H1 (cell line): ENCODE measurements at regions not wholly inside any gene's neighbourhood (a gene's known extent, or its start where the extent isn't known, plus 50 kb on each side); places are given as distances from the start of the nearest gene placed in this dataset.

Experiments used
- CTCF ChIA-PET: fragments of 300-600 bp; sonication (Branson Sonifier 250); formaldehyde crosslinking; loops from one replicate; lab custom pipeline; 2021; ENCODE audit not compliant: partially characterized antibody; lab: Charles Lee
- POLR2A ChIA-PET: fragments of 300-600 bp; sonication (Branson Sonifier 250); formaldehyde crosslinking; loops from one replicate; lab custom pipeline; 2021; ENCODE audit warnings: inconsistent platforms; ENCODE audit not compliant: partially characterized antibody; lab: Charles Lee
- DNase-seq, 2 experiments: peaks; one replicate each; pipeline versions ENCODE4 v3.0.0 to v3.0.0-alpha.2; 2010 to 2022; ENCODE audit warnings: low spot score in 2 of 2, low read depth in 1 of 2, mixed read lengths in 1 of 2
- FAIRE-seq: peaks from 2 replicates; lab custom pipeline; 2011; peaks lifted over from hg19 to GRCh38; lab: Jason Lieb, UNC
- H2AFZ ChIP-seq: 2 replicates; pipeline ENCODE4 v1.8.1; 2012; ENCODE audit warnings: low read length, inconsistent platforms
- H2AK5ac ChIP-seq: 2 replicates; pipeline ENCODE4 v1.6.1; 2013; ENCODE audit warnings: low read depth, low read length
- H2BK120ac ChIP-seq: replicated peaks from 2 replicates; pipeline ENCODE3; 2013; ENCODE audit warnings: low read depth, low read length, inconsistent platforms
- H2BK12ac ChIP-seq: 2 replicates; pipeline ENCODE4 v1.6.1; 2013; ENCODE audit warnings: low read depth, low read length
- H2BK15ac ChIP-seq: 2 replicates; pipeline ENCODE4 v1.6.1; 2013; ENCODE audit warnings: low read length
- H2BK20ac ChIP-seq: 2 replicates; pipeline ENCODE4 v1.6.1; 2013; ENCODE audit warnings: low read length
- H2BK5ac ChIP-seq: 2 replicates; pipeline ENCODE4 v1.6.1; 2013; ENCODE audit warnings: low read depth, low read length
- H3K14ac ChIP-seq: 2 replicates; pipeline ENCODE4 v1.6.1; 2013; ENCODE audit warnings: inconsistent platforms; ENCODE audit not compliant: insufficient read length
- H3K18ac ChIP-seq: 2 replicates; pipeline ENCODE4 v1.6.1; 2013; ENCODE audit warnings: low read length; ENCODE audit errors: extremely low read depth
- H3K23ac ChIP-seq: 2 replicates; pipeline ENCODE4 v1.6.1; 2013; ENCODE audit warnings: inconsistent platforms; ENCODE audit not compliant: insufficient read length
- H3K23me2 ChIP-seq: 2 replicates; pipeline ENCODE4 v1.6.1; 2013; ENCODE audit warnings: low read depth, low read length
- H3K27ac ChIP-seq: 2 replicates; pipeline ENCODE4 v1.6.1; 2011; ENCODE audit warnings: low read depth, low read length, inconsistent platforms
- H3K27me3 ChIP-seq, 4 experiments: replicated peaks in 1 of 4; 1 replicate in 1 of 4; 2 replicates in 3 of 4; pipeline versions ENCODE4 v1.6.1 to v1.8.1; 2011 to 2013; ENCODE audit warnings: low read length in 3 of 4, mild to moderate bottlenecking in 3 of 4, inconsistent platforms in 2 of 4, mixed read lengths in 2 of 4, moderate library complexity in 1 of 4; ENCODE audit not compliant: control insufficient read depth in 3 of 4, insufficient read depth in 3 of 4; ENCODE audit errors: extremely low read depth in 1 of 4
- H3K36me3 ChIP-seq, 4 experiments: 2 replicates each; pipeline versions ENCODE4 v1.6.1 to v1.8.1; 2011 to 2013; ENCODE audit warnings: mild to moderate bottlenecking in 4 of 4, low read length in 3 of 4, moderate library complexity in 2 of 4, control low read depth in 1 of 4, inconsistent platforms in 1 of 4; ENCODE audit not compliant: insufficient read depth in 4 of 4, control insufficient read depth in 2 of 4
- H3K4ac ChIP-seq: replicated peaks from 2 replicates; pipeline ENCODE3; 2013; ENCODE audit warnings: low read length, low read depth, mixed read lengths, inconsistent platforms; ENCODE audit not compliant: insufficient read length
- H3K4me1 ChIP-seq, 4 experiments: replicated peaks in 1 of 4; 1 replicate in 1 of 4; 2 replicates in 3 of 4; pipeline versions ENCODE4 v1.6.1 to v1.8.1; 2011 to 2013; ENCODE audit warnings: low read length in 3 of 4, inconsistent platforms in 2 of 4, mixed read lengths in 1 of 4; ENCODE audit not compliant: insufficient read depth in 4 of 4, control insufficient read depth in 3 of 4
- H3K4me2 ChIP-seq, 2 experiments: 2 replicates each; pipeline versions ENCODE4 v1.6.1 to v1.8.1; 2011 to 2013; ENCODE audit warnings: low read depth in 2 of 2, low read length in 2 of 2, control low read depth in 1 of 2, inconsistent platforms in 1 of 2, mild to moderate bottlenecking in 1 of 2; ENCODE audit not compliant: insufficient read depth in 1 of 2
- H3K4me3 ChIP-seq, 4 experiments: fragments of 200-600, 300-600 bp in 1 of 4; sonication (generic), shearing (Covaris generic), sonication (Bioruptor Twin) in 1 of 4; 2 replicates each; pipeline versions ENCODE4 v1.5.1 to v1.8.1; 2011 to 2016; ENCODE audit warnings: low read length in 4 of 4, low read depth in 3 of 4, control low read depth in 2 of 4, inconsistent platforms in 2 of 4, mild to moderate bottlenecking in 2 of 4, mixed read lengths in 1 of 4, moderate library complexity in 1 of 4; ENCODE audit not compliant: insufficient read depth in 2 of 4; ENCODE audit errors: extremely low read depth in 1 of 4
- H3K56ac ChIP-seq: replicated peaks from 2 replicates; pipeline ENCODE3; 2013; ENCODE audit warnings: low read depth, mild to moderate bottlenecking, mixed read lengths, low read length, inconsistent platforms; ENCODE audit not compliant: insufficient read length
- H3K79me1 ChIP-seq: 2 replicates; pipeline ENCODE4 v1.6.1; 2013; ENCODE audit warnings: low read depth, low read length, control low read depth
- H3K79me2 ChIP-seq, 2 experiments: 2 replicates each; pipeline versions ENCODE4 v1.6.1 to v1.8.1; 2012 to 2013; ENCODE audit warnings: low read length in 2 of 2, mild to moderate bottlenecking in 2 of 2, inconsistent platforms in 1 of 2; ENCODE audit not compliant: insufficient read depth in 2 of 2, control insufficient read depth in 1 of 2
- H3K9ac ChIP-seq, 4 experiments: replicated peaks in 1 of 4; 1 replicate in 1 of 4; 2 replicates in 3 of 4; pipeline versions ENCODE4 v1.6.1 to v1.8.1; 2011 to 2013; ENCODE audit warnings: low read depth in 3 of 4, low read length in 3 of 4, control low read depth in 2 of 4, mild to moderate bottlenecking in 2 of 4, moderate library complexity in 2 of 4, inconsistent platforms in 1 of 4; ENCODE audit errors: extremely low read depth in 1 of 4
- H3K9me3 ChIP-seq, 2 experiments: 2 replicates each; pipeline versions ENCODE4 v1.6.1 to v1.8.1; 2012 to 2013; ENCODE audit warnings: mild to moderate bottlenecking in 2 of 2, moderate library complexity in 2 of 2, control low read depth in 1 of 2, inconsistent platforms in 1 of 2, low read depth in 1 of 2, low read length in 1 of 2, mixed read lengths in 1 of 2; ENCODE audit not compliant: insufficient read depth in 2 of 2
- H4K20me1 ChIP-seq, 2 experiments: replicated peaks in 1 of 2; 2 replicates each; pipeline versions ENCODE3 to v1.8.1; 2011 to 2013; ENCODE audit warnings: inconsistent platforms in 2 of 2, low read length in 2 of 2, mild to moderate bottlenecking in 1 of 2; ENCODE audit not compliant: insufficient read depth in 2 of 2, control insufficient read depth in 1 of 2
- H4K5ac ChIP-seq: 2 replicates; pipeline ENCODE4 v1.6.1; 2013; ENCODE audit warnings: low read length, low read depth, mixed read lengths, inconsistent platforms; ENCODE audit not compliant: insufficient read length
- H4K8ac ChIP-seq: 2 replicates; pipeline ENCODE4 v1.8.0; 2013; ENCODE audit warnings: mild to moderate bottlenecking, moderate library complexity, low read length, inconsistent platforms; ENCODE audit not compliant: insufficient read depth; ENCODE audit errors: extremely low read depth
- H4K91ac ChIP-seq: replicated peaks from 2 replicates; pipeline ENCODE3; 2013; ENCODE audit warnings: low read length, mixed read lengths, inconsistent platforms; ENCODE audit not compliant: insufficient read length
- KDM1A ChIP-seq: fragments of 200-600, 300-600 bp; sonication (generic); IDR thresholded peaks from 2 replicates; pipeline ENCODE4 v1.7.1; 2016; ENCODE audit warnings: mild to moderate bottlenecking, low read length, borderline replicate concordance
- SAP30 ChIP-seq: fragments of 300-600 bp; sonication (generic); IDR thresholded peaks from 2 replicates; pipeline ENCODE4 v1.7.1; 2012; ENCODE audit warnings: low read length, moderate library complexity, mild to moderate bottlenecking, inconsistent platforms; ENCODE audit not compliant: insufficient read depth, insufficient replicate concordance
- SIRT6 ChIP-seq: IDR thresholded peaks from one replicate; pipeline ENCODE4 v1.7.1; 2012; ENCODE audit warnings: low read length, inconsistent platforms
- TAF1 ChIP-seq: IDR thresholded peaks from 2 replicates; pipeline ENCODE4 v1.6.1; 2011; ENCODE audit warnings: mild to moderate bottlenecking, low read depth, low read length
- TCF12 ChIP-seq: IDR thresholded peaks from 2 replicates; pipeline ENCODE4 v1.6.1; 2011; ENCODE audit warnings: low read depth, mild to moderate bottlenecking, low read length
- WGBS, 2 experiments: shearing (Covaris generic) in 1 of 2; methylation state at CpG; one replicate each; pipeline versions ENCODE4 v1.1.6 to v1.1.7; 2013 to 2015; ENCODE audit warnings: low lambda C conversion rate in 2 of 2, mixed read lengths in 2 of 2, inconsistent platforms in 1 of 2, low coverage in 1 of 2, missing lambda C conversion rate in 1 of 2; ENCODE audit not compliant: insufficient replicate concordance in 2 of 2, insufficient coverage in 1 of 2, insufficient read length in 1 of 2; ENCODE audit errors: extremely low coverage in 1 of 2, missing lambda C conversion rate in 1 of 2; 5-methylcytosine and 5-hydroxymethylcytosine counted together

DNA sequence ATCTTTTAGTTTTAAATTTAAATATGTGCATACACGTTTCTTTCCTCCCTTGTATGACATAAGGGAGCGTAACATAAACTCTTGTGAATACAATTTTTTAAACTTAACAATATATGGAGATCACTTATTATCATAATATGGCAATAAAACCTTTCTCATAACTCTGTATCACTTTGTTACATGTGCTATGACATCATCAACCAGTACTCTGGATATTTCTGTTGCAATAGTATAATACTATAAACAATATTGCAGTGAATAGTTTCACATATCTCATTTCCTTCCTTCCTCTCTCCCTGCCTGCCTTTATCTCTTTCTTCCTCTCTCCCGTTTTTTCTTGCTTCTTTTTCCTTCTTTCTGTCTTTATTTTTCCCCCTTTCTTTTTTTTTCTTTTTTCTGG, 1278.0 kb upstream of the CNTN5 start:
- no peak overlapping the region for H2BK12ac ChIP-seq
- no peak overlapping the region for H3K9ac ChIP-seq
- no peaks in the 10 kb centered on the region for H4K20me1 ChIP-seq
- CTCF ChIA-PET = no interaction called here
- no peaks in the 10 kb centered on the region for H3K27me3 ChIP-seq
- H2BK20ac ChIP-seq = no peak overlapping the region
- no peak overlapping the region for H2BK15ac ChIP-seq
- H3K4me1 ChIP-seq = no peaks in the 10 kb centered on the region
- H3K79me1 ChIP-seq = no peaks in the 10 kb centered on the region
- H3K79me2 ChIP-seq = no peaks in the 10 kb centered on the region
- H3K23me2 ChIP-seq = no peaks in the 10 kb centered on the region
- H3K36me3 ChIP-seq = no peaks in the 10 kb centered on the region
- H3K27ac ChIP-seq = no peak overlapping the region
- H2AK5ac ChIP-seq = no peak overlapping the region
- no peak overlapping the region for H3K56ac ChIP-seq
- no peak overlapping the region for H3K18ac ChIP-seq
- no peak overlapping the region for H3K14ac ChIP-seq
- no peak overlapping the region for H2AFZ ChIP-seq
- no peak overlapping the region for H4K91ac ChIP-seq
- H3K23ac ChIP-seq = no peak overlapping the region
- 80% methylated on average over 3 of the region's 3 CpGs; no CpG with 5 or more reads in 1 of the 2 experiments for WGBS, 2 experiments
- DNase-seq = no peak
- H4K5ac ChIP-seq = no peak overlapping the region
- H3K4ac ChIP-seq = no peak overlapping the region
- no peak overlapping the region for H2BK5ac ChIP-seq
- POLR2A ChIA-PET = no interaction called here
- peaks cover 0 to 8% of the 10 kb centered on the region in 2 experiments; a peak in 1 of 4 replicates for H3K9me3 ChIP-seq
- no peak overlapping the region for H4K8ac ChIP-seq
- H3K4me2 ChIP-seq = no peak overlapping the region
- no peak for FAIRE-seq
- H3K4me3 ChIP-seq = no peak overlapping the region
- no peak overlapping the region for H2BK120ac ChIP-seq
- TF ChIP-seq SAP30 (no peak), TCF12 (no peak), TAF1 (no peak), SIRT6 (no peak), KDM1A (no peak)
